ENCODE measurements at regions not wholly inside any gene's neighbourhood (a gene's known extent, or its start where the extent isn't known, plus 50 kb on each side); places are given as distances from the start of the nearest gene placed in this dataset.

DNA sequence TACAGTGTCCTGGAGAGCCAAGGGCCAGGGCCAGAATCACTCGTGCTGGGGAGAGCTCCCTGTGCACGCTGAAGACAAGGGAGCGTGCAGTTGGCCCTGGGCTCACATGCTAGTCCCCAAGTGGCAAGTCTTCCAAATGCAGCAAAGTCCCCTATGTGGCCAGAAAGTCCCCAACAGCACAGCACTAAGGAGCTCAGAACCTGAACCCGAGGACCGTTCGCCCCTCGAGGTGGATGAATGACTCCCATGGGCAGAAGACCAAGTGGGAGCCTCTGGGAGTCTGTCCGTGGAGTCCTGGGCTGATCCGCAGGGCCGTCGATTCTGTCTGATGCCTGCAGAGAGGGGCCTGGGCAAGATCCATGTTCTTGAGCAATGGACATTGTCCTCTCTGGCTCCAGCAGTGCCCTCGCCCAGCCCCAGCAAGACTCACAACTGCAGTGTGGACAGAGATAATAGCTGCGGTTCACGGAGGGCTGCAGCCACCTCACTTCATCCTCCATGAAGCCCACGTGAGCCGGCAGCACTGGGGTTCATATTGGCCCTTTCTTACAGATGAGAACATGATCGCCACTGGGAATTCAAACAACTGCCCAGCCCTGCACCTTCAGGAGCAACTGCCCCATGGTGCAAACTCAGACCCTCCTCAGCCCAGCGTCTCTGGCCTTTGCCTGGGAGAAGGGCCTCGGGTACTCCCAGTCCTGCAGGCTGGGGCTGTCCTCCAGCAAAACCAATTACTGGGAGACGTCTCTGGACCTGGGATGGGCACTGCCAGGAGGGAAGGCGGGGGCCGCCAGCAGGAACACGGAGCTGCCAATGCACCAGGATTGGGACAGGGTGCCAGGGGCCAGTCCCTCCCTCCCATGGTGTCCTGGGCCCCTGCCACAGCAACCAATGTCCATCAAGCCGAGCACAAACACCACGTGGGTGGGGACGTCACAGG lies 243.7 kb downstream of the NPHP4 start:
- no peak for DNase-seq

DNA sequence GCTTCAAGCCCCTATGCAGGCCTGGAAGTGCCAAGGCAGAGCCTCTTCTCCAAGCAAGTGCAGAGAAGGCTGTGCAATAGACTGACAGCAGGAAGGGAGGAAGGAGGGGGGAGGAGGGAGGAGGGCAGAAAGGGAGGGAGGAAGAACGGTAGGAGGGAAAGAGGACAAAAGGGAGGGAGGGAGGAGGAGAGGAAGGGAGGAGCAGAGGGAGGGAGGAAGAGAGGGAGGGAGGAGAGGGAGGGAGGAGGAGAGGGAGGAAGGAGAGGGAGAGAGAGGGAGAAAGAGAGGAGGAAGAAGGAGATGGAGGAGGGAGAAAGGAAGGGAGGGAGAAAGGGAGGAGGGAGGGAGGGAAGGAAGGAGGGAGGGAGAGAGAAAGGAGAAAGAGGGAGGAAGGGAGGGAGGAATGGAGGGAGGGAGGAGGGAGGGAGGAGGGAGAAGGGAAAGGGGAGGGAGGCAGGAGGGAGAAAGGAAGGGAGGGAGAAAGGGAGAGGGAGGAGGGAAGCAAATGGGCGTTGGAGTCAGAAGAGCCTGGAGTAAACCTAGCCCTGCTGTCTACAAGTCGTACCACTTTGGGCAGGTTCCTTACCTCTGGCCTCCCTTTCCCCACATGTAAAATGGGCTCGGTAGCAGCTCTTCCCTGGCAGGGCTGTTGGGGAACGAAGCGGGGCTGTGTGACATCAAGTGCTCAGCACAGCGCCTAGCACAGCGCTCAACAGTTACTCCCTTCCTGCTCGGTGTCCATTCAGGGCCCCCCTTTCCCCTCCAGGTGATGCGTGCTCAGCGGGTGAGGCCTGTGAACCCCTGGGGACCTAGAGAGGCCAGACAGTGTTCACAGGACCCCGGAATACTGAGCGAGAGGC lies 244.6 kb downstream of the NPHP4 start:
- DNase-seq: no peak

DNA sequence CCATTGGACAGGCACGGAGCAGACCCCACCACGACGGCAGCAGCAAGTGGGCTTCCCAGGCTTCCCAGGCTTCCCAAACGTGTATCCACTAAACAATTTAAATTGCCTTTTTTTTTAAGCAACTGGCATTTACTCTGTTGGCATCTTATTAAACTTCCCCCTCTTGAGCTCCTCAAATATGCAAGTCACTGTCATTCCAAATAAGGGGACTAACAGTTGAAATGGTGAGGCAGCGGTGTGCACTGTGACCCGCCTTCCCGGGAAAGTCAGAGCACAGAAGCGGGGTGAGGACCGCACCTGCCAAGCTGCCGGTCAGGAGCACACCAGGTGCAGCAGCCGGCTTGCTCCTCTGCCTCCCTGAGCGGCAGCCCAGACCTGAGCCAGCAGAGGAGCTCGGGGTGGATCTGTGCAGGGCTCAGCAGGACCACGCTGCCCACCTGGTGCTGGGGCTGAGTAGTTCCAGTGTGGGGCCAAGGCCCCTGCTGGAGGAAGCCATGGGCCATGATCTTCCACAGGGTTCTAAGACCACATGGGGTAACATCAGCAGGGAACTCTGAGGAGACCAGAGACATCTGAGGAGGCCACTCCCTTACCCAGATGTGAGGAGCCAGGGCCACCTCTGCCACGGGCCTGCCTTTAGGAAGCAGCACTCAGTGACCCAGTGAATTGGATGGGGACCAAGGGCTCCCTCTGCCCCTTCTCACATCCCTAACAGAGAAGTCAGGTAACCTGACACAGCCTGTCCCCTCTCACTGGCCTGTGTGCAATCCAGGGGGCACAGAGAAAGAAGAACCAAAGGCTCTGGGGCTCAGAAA lies 245.4 kb downstream of the NPHP4 start:
- DNase-seq: no peak

DNA sequence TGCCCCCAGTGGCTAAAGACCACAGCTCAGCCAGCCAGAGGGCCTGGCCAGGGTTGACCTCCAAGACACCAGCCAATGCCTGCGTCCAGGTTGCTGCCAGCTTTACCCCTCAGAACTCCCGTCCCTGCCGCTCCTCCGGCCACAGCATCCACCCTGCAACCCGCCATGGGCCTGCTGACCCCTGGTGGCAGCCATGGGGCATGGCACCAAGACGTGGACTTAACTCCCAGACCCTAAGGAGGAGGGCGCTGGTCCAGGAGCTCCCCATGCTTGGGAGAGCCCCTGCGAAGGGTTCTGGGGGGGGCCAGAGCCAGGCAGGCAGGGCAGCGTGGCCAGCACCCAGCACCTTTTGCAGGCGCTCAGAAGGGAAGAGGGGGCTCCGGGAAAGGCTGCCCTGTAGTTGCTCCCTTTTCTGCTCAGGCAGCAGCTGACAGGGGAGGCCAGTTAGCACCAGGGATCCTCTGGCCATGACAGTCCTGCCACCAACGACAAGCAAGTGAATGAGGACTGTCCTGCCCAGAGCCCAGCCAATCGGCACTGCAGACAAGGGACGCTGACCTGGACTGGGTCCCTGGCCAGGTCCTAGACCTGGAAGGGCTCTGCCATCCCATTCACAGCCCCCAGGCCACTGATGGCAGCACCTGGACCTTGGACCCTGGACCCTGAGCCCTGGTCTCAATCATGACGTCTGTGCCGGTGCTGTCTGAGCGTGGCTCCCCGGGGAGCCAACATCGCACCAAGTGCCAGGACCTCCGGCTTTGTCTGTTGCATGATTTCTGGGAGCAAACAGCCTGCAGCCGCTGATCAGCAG lies 246.2 kb downstream of the NPHP4 start:
- DNase-seq: peak; percentile 26

- DNase-seq: no peak
These were observed 247.1 kb downstream of the NPHP4 start for GRCh38 chr1:5744911-5745799.

- DNase-seq: no peak
These were observed 247.9 kb downstream of the NPHP4 start for GRCh38 chr1:5744341-5744740.

DNA sequence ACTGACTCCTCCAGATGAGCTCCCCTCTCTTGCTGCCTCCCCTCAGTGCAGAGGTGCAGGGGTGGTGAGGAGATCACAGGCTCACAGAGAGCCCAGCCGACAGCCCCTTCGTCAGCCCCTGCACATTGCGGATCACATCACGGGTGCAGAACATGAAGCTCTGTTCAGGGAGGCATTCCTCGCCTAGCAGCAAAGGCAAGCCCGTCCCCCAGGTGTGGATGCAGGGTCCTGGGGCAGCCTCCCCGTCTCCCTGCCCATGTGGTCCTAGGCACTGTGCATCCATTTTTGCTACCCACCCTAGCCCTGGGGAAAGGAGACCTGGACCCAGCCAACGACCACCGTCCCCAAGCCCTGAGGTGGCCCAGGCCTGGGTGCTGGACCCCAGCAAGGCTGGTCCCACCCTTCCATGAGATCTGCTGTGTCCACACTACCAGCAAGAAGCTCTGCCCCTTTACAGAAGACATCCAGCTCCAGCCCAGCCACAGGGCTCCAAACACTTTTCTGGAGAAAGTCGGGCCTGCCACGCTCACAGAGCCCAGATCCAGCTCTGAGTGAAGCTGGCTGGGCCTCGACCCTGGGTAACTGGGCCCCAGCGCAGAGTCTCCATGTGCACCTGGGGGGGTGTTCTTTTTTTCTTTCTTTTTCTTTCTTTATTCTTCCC lies 248.7 kb downstream of the NPHP4 start:
- DNase-seq: no peak

DNA sequence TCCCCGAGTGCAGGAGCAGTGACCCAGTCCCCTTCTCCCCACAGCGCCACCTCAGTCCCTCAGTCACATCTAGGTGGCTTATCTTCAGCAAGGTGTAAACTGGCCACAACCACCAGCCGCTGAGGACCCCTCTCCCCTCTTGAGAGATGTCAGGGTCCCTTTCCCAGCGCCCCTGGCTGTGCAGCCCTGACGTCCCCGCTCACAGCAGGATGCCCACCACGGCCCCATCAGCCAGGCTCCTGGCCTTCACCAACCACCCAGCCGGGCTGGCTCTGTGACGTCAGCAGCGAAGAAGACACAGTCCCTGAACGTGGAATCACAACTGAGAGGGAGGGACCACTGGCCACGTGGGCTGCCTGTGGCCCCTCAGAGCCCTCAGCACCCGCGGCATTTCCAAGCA lies 249.4 kb downstream of the NPHP4 start:
- no peak for DNase-seq

DNA sequence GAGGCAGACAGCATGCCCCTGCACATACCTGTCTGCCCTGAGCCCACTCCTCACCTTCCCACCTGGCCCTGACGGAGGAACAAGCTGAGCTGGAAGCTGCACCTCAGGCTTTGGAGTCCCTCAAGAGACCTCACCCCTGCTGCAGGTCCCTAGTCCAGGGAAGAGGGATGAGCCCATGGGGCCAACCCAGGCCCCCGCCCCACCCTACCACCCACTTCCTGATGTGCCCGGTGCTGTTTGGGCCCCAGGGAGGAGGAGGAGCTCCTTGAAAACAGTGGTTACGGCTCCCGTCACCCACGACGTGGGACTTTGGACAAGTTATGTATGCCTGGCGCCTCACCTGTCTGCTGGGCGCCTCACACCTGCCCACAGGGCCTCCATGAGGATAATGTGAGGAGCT lies 250.2 kb downstream of the NPHP4 start:
- no peak for DNase-seq

GRCh38 chr1:5740865-5741860 lies 251.1 kb downstream of the NPHP4 start:
- no peak for DNase-seq

DNA sequence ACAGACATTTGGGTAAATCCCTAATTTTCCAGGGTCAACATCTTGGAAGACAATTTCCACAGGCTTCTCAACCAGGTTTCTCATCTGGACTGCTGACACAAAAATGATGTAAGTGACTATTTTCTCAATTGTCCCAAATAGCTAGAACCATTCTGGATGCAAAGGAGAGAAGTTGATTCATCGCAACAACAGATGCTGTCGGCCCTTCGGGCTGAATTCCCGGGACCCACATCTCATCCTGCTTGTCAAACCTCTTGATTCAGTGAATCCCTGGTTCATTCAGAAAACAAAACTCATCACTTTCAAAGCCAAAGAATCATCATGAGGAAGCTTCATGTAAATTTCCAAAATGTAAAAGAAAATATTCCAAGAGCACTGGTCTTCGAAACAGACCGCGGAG lies 251.8 kb downstream of the NPHP4 start:
- no peak for DNase-seq

GRCh38 chr1:5739561-5740078 lies 252.6 kb downstream of the NPHP4 start:
- no peak for DNase-seq

- no peak for DNase-seq
These were observed 253.2 kb downstream of the NPHP4 start for GRCh38 chr1:5738911-5739462.

DNA sequence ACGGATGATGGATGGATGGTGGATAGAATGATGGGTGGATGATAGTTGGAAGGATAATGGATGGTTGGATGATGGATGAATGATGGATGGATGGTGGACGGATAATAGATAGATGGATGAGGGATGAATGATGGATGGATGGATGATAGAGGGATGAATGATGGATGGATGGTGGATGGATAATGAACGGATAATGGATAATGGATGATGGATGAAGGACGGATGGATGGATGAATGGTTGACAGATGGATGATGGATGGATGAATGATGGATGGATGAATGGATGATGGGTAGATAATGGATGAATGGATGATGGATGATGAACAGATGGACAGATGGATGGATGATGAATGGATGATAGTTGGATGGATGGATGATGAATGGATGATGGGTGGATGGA lies 255.1 kb downstream of the NPHP4 start:
- DNase-seq: no peak

DNA sequence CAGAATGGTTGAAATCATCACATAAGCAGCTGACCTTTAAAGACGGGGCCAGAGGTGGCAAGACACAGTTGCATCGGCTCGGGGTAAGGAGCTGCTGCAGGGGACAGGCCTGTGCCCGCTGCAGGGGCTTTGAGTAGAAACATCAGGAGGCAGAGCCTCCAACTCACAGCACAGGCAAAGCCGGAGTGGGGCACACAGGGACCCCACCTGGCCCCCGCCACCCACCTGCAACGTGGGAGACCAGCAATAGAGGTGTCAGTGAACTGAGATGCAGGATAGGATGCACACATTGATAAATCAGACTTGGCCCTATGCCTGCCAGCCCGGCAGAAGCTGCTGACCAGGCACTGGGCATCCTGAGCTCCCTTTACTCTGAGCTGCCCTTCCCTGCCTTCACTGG lies 257.2 kb downstream of the NPHP4 start:
- DNase-seq: no peak

DNA sequence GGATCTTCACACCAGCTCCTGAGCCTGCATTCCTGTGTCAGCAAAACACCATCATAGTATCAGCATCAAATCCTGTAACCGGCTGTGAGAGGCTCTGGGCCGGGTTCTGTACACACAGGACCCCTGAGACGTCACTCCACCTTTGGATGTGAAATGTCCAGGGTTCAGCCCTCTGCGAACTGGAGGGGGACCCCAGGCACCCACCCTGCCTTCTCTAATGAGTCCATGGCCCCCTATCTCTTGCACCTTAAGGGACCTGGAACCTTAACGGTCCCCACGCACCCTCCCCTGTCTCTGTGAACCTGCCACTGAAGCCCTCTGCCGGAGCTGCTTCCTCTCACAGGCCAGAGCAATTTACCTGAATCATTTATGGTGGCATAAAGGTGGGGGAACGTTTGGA lies 257.8 kb downstream of the NPHP4 start:
- DNase-seq: no peak

DNA sequence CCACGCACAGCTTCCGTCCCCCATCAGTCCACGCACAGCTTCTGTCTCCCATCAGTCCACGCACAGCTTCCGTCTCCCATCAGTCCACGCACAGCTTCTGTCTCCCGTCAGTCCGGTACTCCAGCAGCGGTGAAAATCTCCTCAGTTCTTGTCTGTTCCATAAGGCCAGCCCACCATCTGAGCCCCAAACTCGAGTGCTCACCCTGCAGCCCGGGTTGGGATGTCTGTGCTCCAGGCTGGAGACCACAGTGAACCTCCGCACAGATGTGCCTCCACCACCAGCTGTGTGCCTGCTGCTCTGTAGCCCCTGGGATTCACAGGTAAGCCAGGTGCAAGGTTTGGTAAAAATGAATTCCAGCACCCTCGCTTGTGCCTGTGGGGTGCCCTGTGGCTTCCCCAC lies 258.6 kb downstream of the NPHP4 start:
- DNase-seq: no peak

DNA sequence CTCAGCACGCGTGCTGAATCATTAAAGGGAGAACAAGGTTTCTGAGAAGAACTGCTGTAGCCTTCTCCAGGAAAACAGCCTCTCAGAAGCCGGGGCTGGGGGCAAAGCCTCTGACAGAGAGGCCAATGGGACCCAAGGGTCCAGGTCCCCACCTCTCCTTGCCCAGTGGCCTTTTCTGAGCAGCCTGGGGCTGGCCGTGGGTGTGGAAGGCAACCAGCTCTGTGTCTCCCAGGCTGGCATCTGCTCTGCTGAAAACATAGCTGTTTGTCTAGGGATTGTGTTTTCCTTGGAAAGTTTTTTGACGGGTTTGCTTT lies 261.2 kb downstream of the NPHP4 start:
- no peak for DNase-seq
